ENCODE measurements at regions not wholly inside any gene's neighbourhood (a gene's known extent, or its start where the extent isn't known, plus 50 kb on each side); places are given as distances from the start of the nearest gene placed in this dataset.
"Not testable (repeated sequence)": the region's sequence is repeated elsewhere in the genome, so short reads cannot be mapped to it uniquely, and the experiment has no call there.

DNA sequence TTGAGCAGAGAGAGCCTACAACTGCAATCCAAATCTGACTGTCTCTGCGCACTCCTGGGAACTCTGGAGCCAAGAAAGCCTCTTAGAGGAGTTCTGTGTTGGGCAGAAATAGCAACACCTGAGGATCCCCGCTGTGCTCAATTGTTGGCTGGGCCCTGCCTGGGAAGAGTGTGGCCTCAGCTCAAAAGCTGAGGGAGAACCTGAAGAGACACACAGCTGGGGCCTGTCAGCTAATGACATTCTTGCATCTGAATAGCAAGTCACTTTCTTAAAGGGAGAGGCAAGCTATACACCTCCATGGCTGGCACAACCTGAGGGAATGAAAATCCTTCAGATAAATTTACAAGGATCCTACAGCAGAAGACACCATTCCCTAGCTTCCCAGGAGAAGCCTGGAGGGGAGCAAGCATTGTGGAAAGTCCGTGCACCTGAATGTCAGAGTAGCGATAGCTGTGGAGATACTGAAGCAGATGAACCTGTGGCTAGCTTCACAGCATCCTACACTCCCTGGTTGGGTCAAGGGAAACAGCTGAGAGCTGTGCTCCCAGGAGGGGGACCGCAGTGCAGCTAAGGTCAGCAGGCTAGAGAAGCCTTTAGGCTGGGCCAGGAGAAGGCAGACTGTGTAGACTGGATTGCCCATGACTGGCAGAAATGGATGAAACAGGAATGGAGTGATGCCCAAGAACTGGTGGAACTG is 159.9 kb upstream of the PFN2 start:
- no peak for DNase-seq (ENCODE audit: low read depth in 2 of 2)

DNA sequence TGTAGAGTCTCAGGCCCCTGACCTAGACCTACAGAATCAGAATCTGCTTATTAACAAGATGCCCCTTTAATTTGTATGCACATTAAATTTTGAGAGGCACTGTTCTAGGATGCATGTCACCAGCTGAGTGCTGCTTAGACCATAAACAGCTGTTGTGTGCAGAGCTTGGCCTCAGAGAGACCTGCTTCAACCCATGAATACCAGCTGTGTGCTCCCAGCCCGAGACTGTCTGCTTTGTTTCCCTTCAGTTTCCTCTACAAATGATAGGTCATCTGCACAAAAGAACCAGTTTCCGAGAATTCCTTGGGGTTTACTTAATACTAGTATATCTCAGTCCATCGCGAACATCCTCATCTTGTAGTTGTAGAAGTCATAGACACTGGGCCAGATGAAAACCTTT is 158.5 kb upstream of the PFN2 start:
- DNase-seq (ENCODE audit: low read depth in 2 of 2): no peak

DNA sequence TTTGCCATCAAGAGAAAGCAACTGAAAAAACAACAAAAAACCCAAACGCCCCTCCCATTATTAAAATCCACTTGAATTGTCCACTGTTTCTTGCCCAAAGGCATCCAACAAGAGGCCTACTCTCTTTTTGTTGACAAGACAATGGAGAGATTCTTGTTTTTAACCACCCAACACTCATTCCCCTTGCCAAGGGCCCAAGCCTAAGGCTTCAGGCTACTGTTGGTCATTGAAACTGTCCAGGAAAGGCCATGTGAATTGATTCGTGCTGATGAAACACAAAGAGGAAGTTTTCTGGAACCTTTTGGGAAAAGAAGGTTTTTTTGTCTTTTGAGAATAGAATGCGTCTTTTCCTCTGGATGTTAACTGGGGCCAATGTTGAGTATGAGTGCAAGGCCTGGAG is 157.4 kb upstream of the PFN2 start:
- no peak for DNase-seq (ENCODE audit: low read depth in 2 of 2)

DNA sequence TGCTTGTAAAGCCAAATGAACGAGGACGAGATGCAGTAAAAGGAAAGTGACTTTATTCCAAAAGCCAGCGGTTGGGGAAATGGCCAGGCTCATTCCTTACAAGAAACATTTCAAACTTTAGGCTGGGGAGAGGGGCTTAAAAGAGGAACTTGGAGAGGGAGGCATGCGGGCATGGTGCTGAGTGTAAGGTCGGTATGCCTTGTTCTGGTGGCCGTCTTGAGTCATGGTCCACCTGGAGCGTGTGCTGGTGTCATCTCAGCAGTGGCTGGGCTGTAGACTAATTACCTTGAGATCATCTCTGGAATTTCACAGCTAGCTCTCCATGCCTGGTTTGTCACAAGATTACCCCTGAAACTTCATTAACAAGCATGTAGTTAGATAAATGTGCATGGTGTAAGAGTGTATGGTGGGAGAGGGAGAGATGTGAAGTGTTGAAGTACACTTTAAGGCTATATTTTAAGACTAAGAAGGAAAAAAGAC is 156.4 kb upstream of the PFN2 start:
- DNase-seq (ENCODE audit: low read depth in 2 of 2): no peak

DNA sequence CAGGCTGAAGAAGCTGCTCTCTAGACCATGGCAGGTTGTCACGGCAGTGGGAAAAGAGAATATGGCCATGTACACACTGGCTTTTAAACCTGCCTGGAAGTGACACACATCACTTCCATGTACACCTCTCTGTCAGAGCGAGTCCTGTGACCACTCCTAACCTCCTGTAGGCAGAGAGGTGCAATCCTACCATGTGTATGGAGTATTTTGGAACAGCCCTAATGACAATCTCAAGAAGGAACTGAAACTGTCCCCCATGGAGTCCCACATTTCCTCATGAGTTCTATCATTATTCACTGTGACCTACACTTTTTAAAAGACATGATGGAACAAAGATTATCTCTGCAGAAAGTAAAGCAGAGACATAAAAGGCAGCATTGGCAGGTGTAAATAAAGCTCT is 153.4 kb upstream of the PFN2 start:
- no peak for DNase-seq (ENCODE audit: low read depth in 2 of 2)

DNA sequence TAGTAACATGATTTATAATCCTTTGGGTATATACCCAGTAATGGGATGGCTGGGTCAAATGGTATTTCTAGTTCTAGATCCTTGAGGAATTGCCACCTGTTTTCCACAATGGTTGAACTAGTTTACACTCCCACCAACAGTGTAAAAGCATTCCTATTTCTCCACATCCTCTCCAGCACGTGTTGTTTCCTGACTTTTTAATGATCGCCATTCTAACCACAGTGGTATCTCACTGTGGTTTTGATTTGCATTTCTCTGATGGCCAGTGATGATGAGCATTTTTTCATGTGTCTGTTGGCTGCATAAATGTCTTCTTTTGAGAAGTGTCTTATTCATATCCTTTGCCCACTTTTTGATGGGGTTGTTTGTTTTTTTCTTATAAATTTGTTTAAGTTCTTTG is 152.6 kb upstream of the PFN2 start:
- not testable (repeated sequence) for DNase-seq (ENCODE audit: low read depth in 2 of 2)

DNA sequence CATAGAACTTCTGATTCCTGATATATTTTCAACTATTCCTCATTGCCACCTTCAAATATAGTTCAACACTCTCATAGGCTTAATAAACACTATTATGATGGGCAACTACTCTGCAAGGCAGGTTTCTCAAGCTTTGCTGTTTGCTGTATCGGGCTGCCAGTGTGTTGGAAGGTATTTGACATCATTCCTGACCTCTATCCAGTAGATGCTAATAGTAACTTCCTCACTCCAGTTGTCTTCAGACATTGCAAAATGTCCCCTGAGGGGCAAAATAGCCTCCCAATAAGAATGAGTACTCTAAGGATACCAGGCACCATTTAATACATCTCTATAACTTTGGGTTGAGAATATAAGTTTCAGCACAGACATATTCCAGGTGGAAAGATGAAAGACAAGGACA is 147.5 kb upstream of the PFN2 start:
- DNase-seq (ENCODE audit: low read depth in 2 of 2): no peak

DNA sequence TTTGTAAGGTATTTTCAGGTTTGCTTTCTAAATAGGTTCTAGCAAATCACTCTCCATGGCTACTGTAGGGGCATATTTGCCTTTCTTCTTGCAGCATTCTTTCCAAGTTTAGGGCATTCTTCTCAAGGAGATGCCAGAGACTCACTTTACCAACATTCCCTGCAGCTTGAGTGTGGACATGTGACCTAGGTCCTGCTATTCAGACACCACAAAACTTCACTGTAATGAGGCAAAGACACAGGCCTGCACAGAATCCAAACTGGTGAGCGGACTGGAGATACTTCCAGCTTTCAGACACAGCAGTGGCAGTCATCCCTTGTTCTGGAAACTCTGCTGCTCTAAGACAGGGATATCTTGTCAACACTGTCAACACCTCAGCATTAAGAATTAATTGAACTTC is 146.4 kb upstream of the PFN2 start:
- no peak for DNase-seq (ENCODE audit: low read depth in 2 of 2)

DNA sequence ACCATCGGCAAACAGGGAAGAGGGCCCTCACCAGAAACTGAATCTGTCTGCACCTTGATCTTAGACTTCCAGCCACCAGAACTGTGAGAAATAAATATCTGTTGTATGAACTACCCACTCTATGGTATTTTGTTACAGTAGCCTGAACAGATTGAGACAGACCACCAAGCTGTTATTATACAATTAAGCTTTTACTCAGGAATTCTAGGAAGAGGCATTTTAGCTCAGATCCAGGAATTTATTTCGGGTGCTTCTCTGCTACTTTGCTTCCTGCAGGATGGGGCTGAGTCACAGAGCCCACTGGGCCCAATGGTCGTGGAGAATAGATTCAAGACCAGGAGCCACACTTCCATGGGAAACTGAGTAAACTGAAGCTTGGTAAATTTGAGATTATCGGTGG is 145.5 kb upstream of the PFN2 start:
- DNase-seq (ENCODE audit: low read depth in 2 of 2): no peak

DNA sequence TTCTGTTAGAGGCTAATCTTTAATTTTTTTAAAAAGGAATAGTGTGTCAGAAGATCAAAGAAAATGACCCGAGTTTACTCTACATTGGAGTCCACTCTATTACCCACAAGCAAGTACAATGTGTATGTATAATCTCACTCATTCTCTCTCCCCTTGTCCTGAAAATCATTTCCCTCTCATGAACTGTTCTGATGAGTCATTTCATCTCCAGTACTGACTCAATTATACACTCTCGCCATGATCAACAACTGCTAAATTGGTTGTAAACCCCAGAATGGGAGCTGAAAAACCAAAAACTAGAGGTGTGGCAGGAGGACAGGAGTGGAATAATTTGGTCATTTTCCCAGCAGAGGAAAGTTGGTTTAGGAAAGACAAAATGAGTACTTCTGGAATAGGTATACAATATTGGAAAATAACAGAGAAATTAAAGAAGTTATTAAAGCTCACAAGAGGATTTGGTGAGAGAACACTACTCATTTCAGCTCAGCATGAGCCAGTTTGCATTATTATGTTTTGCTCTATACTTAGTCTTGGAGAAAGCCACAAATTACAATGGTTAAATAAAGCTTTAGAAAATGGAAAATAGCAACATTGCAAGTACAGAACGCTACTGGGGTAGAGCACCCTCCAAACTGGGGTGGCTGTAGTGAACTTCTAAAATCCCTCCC is 144.3 kb upstream of the PFN2 start:
- DNase-seq (ENCODE audit: low read depth in 2 of 2): no peak

DNA sequence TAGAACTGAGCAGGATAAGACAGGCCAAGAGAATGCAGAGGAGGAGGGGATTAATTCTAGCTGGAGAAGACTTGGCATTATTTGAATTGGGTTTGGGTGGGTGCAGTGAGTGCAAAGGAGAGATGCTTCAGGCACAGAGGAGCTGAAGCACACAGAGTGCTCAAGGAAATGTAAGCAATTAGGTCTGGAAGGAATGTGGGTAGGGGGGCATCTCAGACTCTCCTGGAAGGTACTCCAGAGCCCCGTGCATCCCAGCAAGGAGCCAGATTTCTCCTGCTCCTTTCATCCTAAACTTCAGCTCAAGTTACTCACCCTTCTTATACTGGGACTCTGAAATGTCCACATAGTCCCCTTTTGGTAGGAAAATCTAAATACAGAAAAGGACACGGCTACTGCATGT is 143.6 kb upstream of the PFN2 start:
- DNase-seq (ENCODE audit: low read depth in 2 of 2): no peak

DNA sequence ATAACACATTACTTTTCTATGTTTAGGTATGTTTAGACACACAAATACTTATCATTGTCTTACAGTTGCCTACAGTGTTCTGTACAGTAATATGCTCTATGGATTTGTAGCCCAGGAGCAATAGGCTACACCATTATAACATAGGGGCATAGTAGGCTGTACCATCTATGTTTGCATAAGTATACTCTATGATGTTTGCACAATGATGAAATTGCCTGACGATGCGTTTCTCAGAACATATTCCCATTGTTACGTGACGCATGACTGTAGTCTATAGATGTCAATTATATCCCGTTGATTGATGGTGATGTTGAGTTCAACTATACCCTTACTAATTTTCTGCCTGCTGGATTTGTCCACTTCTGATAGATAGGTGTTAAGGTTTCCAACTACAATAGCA is 139.4 kb upstream of the PFN2 start:
- DNase-seq (ENCODE audit: low read depth in 2 of 2): no peak

DNA sequence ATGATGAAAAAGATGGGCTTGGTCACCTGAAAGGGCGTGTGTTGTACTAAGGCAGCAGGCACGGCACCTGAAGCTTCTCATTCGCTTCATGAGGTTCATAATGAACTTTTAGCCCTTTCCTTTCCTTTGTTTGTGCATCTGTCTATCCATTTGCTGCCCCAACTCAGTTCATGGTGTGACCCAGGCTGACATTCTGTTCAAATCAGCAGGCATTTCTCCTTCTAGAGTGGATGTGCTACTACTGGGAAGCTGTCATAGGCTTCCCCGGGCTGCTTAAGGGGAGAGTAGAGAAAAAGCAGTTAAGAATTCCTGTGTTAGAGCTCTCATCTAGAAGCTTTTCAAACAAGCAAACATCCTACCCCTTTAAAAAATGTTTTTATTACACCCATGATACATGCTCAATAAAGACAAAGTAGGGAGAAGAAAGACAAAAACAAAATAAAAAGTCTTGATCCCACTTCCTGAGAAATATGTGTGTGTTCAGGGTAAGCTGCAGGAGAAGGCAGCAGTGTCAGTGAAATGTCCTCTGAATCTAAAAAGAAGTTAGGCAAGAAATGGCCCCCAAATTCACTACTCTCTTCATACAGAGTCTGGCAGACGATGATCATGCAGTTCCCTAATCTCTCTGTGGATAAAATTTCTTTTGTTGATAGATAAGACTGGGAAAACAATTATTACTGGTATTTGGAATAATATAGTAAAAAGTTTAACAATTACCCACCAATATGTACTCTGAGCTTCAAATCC is 136.9 kb upstream of the PFN2 start:
- DNase-seq (ENCODE audit: low read depth in 2 of 2): no peak

DNA sequence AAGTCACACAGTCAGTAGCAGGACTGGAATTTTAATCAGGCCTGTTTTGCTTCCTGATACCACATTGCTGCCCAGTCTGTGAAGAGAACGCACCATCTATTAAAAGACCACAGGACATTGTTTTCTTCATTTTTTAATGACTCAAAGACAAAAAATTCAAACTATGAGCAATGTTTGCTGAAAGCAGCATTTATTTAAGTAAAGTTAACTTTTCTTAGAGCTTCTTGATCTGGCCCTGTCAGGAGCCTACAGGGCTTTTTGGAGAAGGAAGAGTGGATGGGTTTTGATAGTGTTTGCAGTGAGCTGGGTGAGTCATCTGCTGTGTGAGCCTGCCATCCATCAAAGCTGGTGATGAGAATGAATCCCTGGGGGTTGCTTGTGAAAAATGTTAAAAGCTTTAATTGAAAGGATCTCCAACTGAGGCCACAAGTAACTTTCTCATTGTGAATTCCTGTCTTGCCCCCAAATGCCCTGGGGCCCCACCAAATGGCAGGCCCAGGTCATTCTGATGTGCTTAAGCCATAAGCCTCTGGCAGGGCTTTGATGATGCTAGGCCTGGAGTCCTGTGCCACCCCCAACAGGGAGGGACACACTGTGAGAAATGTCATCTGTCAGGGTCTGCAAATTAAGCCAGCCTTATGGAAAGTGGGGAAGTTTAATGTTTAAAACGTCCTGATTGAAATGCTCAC is 136.2 kb upstream of the PFN2 start:
- DNase-seq (ENCODE audit: low read depth in 2 of 2): no peak

DNA sequence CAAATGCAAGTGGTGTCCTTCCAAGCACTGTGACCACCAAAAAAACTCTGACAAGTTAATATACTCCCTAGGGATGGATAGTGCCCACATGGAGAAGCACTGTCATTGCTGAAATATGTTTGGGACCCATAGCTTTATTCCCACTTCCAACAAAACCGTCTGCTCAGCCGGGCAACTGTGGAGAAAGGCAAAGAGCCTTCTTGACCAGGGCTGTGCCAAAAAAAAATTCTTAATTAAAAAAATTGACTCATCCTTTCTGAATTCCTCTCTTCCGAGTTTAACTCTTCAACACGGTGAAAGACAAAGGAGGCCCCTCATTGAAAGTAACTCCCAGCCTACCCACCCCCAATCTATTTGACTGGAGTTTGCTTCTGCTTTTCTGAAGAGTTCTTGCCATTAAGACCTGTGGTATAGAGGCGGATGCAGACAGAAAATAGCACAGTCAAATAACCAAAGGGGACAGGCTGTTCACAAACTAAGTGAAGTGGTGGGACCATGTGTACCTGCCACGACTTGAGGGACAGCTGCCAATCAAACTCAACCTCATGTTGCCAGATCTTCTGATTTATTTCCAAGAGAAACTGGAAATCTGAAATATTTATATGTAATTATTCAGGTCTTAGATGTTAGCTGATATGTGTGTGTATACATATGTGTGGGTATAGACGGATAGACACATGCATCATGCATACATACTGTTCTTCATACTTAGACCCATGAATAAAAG is 135.4 kb upstream of the PFN2 start:
- DNase-seq (ENCODE audit: low read depth in 2 of 2): no peak

DNA sequence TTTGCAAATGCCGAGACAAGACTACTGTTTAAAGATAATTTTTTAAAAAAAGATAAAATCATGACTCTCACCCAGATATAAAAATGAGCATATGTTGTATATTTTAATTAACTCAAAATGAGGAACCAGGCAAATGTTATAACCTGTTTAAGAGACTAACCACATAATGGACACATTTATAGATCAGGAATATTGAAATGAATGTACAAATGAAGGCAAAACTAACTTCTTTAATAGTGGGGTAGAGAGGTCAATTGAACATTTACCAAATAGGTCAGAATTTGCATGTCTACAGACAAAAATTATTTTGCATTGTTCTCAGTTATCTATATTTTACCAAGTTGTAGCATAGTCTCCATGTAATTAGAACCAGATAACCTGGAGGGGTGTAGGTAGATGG is 134.3 kb upstream of the PFN2 start:
- no peak for DNase-seq (ENCODE audit: low read depth in 2 of 2)

DNA sequence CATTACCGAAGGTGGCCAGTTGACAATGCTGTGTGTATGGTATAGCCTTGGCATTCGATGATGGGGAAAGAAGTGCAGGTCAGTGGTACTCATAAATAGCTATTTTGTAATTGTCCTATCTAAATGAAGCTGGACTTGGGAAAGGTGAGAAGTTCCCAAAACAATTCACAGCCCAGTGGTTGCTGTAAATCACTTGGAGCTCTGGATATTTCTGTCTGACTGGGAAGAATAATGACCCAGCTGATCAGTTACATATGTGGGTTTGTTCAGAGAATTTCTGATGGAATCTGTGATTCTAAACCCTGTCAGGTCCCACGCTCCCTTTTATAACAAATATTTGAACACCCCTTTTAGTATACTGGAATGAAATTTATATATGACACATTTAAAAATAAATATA is 133.9 kb upstream of the PFN2 start:
- no peak for DNase-seq (ENCODE audit: low read depth in 2 of 2)

DNA sequence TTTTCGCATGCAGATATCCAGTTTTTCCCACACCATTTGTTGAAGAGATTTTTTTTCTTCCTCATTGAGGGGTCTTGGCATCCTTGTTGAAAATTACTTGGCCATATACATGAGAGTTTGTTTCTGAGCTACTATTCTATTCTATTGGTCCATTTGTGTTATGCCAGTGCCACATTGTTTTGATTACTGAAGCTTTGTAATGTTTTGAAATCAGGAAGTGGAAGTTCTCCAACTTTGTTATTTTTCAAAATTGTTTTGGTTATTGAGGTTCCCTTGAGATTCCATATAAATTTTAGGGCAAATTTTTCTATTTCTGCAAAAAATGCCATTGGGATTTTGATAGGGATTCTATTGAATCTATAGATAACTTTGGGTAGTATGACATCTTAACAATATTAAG is 130.3 kb upstream of the PFN2 start:
- no peak for DNase-seq (ENCODE audit: low read depth in 2 of 2)

DNA sequence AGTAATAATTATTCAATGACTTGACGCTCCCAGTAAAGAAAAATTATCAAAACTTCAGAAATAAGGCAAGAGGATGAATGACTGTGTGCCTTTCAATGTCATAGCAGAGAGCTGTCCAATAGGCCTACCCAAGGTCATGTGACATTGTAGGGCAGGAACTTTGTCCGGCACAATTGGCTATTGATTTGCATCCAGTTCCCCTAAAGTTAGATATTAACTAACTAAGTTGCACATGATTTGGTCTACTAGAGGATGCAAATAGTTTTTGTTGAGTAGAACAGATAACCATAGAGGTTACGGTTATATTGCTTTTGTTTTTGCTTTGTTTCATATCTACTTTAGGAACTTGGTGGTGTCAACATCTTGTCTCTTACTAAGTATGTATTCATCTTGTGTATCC is 127.9 kb upstream of the PFN2 start:
- no peak for DNase-seq (ENCODE audit: low read depth in 2 of 2)

DNA sequence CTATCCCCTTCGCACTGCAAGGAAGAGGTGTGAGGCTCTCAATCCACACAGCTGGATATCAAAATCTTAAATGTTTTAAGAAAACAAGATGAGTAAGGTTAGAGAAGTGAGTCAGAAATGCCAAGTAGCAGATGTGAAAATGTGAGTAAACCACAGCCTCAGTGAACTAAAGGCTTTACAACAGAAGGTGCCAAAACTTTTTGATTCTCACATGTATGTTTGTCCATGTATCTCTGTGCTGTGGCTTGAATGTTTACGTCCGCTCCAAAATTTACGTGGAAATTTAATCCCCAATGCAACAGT is 126.8 kb upstream of the PFN2 start:
- no peak for DNase-seq (ENCODE audit: low read depth in 2 of 2)

DNA sequence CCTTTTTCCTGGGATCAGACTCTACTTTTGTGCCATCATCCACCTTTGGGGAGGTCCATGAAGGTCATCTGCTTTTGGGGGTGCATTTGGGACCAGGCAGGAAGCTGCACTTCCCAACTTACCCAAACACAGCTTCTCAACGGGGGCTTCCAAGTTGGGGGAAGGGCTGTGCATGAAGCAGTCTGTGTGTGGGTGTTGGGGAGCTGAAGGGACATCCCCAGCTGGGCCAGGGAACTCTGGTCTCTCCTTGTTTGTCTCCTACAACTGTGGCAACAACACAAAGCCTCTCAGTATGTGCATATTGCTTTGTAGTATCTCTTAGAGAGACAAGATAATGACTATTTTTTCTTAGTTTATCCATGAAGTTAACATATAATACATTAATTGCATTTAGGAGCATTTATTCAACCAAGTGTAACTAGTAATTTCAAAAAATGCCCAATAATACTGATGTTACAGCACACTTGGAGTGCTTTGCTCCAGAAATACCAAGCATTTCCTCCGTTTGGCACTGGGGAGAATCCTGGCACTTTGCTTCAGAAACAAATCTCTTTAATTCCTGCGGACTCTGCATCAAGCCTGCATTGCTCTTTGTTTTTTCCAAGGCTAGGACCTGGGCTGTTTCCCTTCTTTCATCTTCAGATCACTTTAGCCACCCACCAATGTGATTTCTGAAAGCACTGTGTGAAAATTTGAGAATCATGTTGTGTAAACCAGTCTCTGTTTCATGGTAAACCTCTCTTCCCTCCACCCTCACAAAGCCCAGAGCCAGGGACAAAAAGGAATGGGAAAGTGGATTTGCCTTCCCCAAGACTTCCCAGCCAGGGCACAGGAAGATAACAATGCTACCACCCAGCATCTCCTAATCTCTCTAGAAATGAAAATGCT is 126.2 kb upstream of the PFN2 start:
- no peak for DNase-seq (ENCODE audit: low read depth in 2 of 2)

All from stimulated activated CD8-positive, alpha-beta memory T cell treated with anti-CD3 and anti-CD28 coated beads, Interleukin-15, amount 100 ng/mL, for 48 hours (primary cell).